MG63 (cell line): ENCODE measurements at regions not wholly inside any gene's neighbourhood (a gene's known extent, or its start where the extent isn't known, plus 50 kb on each side); places are given as distances from the start of the nearest gene placed in this dataset.

ENCODE experiments used
- DNase-seq: peaks from one replicate; pipeline ENCODE4 v3.0.0-alpha.2; 2020
- H3K27me3 ChIP-seq: fragments of 250-450 bp; sonication (Bioruptor Pico); 2 replicates; pipeline ENCODE4 v1.5.1; 2020; ENCODE audit warnings: mild to moderate bottlenecking, moderate library complexity
- H3K36me3 ChIP-seq: fragments of 250-450 bp; sonication (Bioruptor Pico); 2 replicates; pipeline ENCODE4 v1.5.1; 2020; ENCODE audit warnings: mild to moderate bottlenecking, moderate library complexity
- H3K4me3 ChIP-seq: fragments of 250-450 bp; sonication (Bioruptor Pico); 2 replicates; pipeline ENCODE4 v1.5.1; 2020; ENCODE audit warnings: mild to moderate bottlenecking, moderate library complexity
- H3K9me3 ChIP-seq: fragments of 250-450 bp; sonication (Bioruptor Pico); 2 replicates; pipeline ENCODE4 v1.5.1; 2020; ENCODE audit warnings: mild to moderate bottlenecking, moderate library complexity

DNA sequence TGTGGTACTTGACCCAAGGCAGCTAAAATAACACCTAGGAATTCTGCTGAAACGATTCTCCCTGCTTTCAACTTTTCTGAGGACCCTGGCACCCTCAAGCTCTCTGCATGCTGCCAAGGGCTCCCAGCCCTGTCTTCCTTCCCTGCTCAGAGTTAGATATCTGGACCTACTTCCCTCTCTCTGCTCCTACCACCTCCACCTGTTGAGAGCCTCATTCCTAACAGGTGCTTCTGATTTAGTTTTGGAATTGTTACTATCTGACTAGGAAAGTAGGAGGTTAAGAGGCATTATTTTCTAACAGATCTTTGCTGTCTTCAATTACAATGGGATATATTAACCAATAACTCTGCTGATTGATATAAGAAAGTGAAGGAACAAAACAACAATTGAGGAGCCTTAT is 253.8 kb downstream of the FZD1 start:
- H3K27me3 ChIP-seq, result no peaks in the 10 kb centered on the region

DNA sequence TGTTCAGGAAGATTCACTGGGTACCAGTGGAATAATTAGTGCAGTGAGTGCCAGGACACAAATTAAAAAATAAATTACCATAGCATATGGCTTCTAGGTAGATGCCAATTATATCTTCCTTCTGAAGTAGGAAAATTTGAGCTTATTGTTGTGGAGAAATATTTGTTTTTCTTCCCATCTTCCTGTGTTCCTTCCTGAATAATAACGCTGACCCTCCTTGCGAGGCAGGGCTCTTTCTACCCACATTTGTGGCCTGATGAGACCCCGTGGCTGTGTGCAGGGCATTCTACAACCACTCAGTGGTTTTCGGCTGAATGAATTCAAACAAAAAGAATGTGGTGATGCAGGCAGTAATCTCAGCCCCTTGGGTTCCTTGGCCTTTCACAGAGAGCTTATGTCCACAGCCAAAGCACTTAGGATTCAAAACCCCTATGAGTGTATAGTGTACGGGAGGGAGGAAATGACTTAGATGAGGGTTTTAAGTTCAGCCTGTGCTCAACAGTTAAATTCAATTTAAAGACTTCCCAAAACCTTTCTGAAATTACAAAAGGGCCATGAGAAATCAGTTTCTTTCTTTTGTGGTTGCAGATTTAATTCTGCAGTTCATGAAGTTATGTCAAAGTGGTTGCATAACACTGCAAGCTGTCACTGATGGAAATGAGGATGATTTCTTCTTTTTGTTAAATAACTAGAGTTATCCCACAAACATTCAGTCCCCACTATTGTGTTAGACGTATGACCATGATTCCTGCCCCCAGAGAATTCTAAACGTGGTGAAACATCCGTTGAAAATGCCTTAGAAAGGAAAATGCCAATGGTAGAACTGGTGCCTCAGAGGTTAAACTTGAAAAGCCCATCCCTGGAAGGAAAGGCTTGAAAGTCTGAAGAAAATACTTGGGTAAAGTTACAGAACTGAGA is 255.3 kb downstream of the FZD1 start:
- Histone ChIP-seq H3K4me3 (no peak overlapping the region), H3K9me3 (no peaks in the 10 kb centered on the region), H3K36me3 (no peaks in the 10 kb centered on the region), H3K27me3 (no peaks in the 10 kb centered on the region)
- DNase-seq, result no peak

More for the DNA sequence above, 253.8 kb downstream of the FZD1 start:
- Histone ChIP-seq H3K36me3 (no peaks in the 10 kb centered on the region), H3K4me3 (no peak overlapping the region), H3K9me3 (no peaks in the 10 kb centered on the region)
- DNase-seq, result no peak

DNA sequence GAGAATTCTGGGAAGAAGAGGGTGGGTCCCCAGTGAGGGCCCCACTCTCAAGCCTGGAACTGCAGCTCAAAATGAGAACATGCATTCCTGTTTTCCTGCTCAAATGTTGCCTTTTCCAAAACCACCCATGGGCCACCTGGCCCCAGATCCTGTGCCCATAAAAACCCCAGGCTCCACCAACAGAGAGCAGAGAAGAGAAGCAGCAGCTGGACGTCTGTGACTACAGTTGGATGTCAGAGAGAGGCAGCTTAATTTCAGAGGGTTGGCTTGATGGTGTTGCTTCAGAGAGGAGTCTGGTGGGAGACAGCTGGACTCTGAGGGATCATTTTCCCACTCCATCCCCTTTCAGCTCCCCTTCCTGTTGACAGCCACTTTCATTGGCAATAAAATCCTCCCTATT is 256.4 kb downstream of the FZD1 start:
- Histone ChIP-seq H3K4me3 (no peak overlapping the region), H3K36me3 (no peaks in the 10 kb centered on the region), H3K27me3 (no peaks in the 10 kb centered on the region), H3K9me3 (no peaks in the 10 kb centered on the region)
- DNase-seq, result no peak

DNA sequence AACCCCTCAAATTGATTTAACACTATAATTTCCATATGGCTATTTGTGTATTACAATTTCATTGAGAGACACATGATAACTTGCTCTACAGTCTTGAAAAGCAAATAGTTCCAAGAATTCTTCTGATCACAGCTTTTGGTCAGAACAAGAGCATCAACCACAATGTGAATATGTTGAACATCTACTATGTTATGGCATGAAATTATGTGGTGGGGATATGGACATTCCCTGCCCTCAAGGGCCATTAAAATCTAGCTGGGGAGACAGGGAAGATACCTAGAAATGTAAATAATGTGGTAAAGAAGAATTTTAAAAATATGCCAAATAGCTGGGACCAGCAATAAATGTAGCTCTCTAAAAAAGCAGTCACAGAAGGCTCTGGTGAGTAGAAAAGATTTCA is 262.2 kb downstream of the FZD1 start:
- Histone ChIP-seq H3K4me3 (no peak overlapping the region), H3K36me3 (no peaks in the 10 kb centered on the region)

DNA sequence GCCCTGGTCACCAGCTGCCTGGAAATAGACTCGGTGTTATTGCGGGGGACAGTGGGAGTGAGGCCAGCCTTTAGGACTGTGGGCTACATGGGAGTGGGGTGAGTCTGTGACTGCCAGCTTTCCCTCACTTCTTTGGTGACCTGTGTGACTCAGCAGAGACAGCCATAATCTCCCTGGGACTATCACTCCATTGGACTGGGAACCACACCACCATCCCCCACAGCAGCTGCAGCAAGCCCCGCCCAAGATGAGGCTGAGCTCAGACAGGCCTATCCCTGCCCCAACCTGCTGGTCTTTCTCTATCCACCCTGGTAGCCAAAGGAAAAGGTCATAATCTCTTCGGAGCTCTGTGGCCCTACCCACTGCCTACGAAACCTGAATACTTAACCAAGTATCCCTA is 263.2 kb downstream of the FZD1 start:
- Histone ChIP-seq H3K4me3 (no peak overlapping the region), H3K9me3 (no peaks in the 10 kb centered on the region), H3K36me3 (no peaks in the 10 kb centered on the region), H3K27me3 (no peaks in the 10 kb centered on the region)
- DNase-seq, result no peak

More for the DNA sequence above, 262.2 kb downstream of the FZD1 start:
- Histone ChIP-seq H3K27me3 (no peaks in the 10 kb centered on the region), H3K9me3 (no peaks in the 10 kb centered on the region)
- DNase-seq, result no peak

DNA sequence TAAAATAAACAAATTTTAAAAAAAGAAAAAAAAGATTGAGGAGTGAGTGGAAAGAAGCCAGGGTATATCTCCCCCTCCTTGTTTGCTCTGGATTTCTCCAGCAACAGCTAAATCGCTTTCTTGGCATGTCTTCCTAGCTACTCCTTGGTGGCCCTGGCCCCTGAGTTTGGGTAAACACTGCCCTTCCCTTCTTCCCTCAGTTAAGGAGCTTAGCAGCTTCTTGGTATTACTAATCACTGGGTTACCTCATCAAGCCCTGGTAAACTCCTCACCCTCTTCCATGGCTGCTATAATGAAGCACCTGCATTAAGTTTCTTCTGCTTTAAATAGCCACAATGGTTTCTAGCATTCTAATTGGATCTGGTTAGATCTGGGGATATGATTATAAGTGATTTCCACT is 269.8 kb downstream of the FZD1 start:
- no peak for DNase-seq
- Histone ChIP-seq H3K4me3 (no peak overlapping the region), H3K9me3 (no peaks in the 10 kb centered on the region), H3K27me3 (no peaks in the 10 kb centered on the region), H3K36me3 (no peaks in the 10 kb centered on the region)

DNA sequence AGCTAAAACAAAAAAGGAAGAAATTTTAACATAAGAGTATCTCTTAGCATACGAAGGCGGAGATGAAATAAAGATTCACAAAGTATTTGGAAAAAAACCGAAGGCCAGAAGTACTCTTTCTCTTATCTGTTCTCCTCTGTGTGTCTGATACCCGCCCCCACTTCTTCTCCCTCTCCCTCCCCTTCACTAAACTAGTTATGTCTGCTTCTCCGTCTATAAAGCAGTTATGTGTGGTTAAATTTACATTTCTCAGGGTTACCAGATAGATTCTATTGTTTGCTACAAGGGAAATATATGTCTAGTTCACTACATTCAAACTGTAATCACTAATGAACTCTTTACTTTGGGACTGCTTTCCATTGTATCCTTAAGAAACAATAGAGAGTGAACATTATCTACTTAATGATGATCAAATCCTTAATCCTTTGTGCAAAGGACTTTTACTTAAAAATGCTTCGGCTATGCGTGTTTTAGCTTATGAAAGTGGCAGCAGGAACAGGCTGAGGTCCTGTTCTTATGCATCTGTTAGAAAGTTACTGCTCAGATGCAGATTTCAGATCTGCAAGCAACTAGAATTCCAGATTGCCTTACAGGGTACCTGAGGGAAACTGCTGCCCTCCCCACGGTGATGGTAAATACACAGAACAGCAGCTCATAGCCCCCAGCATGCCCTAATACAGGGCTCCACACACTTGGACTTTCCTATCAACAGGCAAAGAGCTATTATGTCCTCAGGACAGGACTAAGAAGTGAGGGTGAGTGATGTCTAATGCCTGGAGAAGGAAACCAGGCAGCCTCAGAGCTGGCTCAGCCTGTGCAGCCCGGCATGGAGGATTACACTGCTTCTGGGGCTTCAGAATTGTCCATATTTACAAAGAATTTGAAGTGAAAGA is 273.3 kb downstream of the FZD1 start:
- no peaks in the 10 kb centered on the region for H3K36me3 ChIP-seq

DNA sequence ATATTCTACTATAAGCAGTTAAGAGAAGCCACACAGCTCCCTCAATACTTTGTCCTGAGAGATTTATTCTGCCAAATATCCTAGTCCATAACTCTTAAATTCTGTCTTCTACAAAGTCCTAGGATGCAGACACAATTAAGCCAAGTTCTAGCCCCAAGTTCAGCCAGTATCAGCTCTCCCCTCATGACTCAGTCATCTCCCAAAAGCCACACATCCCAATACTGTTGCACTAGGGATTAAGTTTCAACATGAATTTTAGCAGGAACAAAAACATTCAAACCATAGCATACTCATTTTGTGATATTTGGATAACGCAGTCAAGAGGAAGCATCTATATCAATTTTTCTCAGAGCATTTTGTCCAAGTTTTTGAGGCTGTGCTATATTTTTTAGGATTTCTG is 277.4 kb downstream of the FZD1 start:
- no peaks in the 10 kb centered on the region for H3K27me3 ChIP-seq
- no peak for DNase-seq
- H3K4me3 ChIP-seq, result no peak overlapping the region
- H3K36me3 ChIP-seq, result no peaks in the 10 kb centered on the region
- H3K9me3 ChIP-seq, result no peaks in the 10 kb centered on the region

More for the DNA sequence above, 273.3 kb downstream of the FZD1 start:
- H3K4me3 ChIP-seq, result no peak overlapping the region
- H3K9me3 ChIP-seq, result no peaks in the 10 kb centered on the region
- DNase-seq, result no peak
- H3K27me3 ChIP-seq, result no peaks in the 10 kb centered on the region

DNA sequence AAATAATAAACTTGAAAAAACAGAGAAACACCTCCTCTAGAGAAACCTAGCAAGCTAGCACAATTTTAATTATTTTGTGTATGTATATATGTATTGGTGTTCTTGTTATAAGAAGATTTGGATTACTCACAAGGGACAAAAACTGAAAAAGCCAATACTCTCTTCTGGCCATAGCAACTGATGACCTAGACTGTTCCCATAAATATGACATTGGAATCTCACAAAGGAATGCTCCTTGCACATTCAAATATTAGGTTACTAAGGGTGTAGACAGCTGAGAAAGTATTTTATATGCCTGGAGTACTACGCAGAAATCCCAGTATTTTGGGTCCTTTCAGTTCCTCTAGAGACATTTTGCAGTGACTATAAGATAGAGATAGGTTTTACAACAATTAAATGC is 279.4 kb downstream of the FZD1 start:
- Histone ChIP-seq H3K27me3 (no peaks in the 10 kb centered on the region), H3K36me3 (no peaks in the 10 kb centered on the region), H3K4me3 (no peak overlapping the region), H3K9me3 (no peaks in the 10 kb centered on the region)
- no peak for DNase-seq

DNA sequence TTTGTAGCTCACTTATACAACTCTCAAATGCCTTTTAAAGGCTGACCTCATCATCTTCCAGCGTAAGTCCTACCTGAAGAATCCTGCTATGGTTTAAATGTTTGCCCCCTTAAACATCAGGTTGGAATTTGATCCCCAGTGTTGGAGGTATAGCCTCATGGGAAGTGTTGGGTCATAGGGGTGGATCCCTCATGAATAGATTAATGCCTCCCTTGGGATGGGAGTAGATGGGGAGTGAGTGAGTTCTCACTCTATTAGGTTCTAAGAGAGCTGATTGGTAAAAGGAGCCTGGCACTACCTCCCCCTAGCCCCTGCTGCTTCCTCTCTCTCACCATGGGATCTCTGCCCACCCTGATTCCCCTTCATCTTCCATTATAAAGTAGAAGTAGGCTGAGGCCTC is 285.6 kb downstream of the FZD1 start:
- H3K9me3 ChIP-seq, result no peaks in the 10 kb centered on the region
- no peaks in the 10 kb centered on the region for H3K27me3 ChIP-seq
- no peak overlapping the region for H3K4me3 ChIP-seq
- DNase-seq, result no peak
- no peaks in the 10 kb centered on the region for H3K36me3 ChIP-seq

DNA sequence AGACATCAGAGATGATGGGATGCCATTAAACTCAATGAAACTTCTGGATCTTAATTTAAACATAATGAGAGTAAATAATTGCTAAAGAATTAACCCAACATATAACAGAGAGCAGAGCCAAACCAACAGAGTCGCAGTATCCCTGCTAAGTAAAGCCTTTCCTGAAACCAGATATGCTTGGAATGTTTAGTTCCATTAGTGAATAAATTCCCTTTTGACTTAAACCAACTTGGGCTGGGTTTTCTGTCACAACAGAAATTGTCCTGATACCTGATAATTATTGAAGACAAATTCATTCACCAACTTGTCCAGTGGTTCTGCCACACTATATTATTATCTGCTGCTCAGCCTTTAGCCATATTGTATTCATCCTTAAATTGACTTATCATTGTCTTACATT is 286.7 kb downstream of the FZD1 start:
- Histone ChIP-seq H3K27me3 (no peaks in the 10 kb centered on the region), H3K9me3 (no peaks in the 10 kb centered on the region), H3K36me3 (no peaks in the 10 kb centered on the region), H3K4me3 (no peak overlapping the region)
- no peak for DNase-seq

DNA sequence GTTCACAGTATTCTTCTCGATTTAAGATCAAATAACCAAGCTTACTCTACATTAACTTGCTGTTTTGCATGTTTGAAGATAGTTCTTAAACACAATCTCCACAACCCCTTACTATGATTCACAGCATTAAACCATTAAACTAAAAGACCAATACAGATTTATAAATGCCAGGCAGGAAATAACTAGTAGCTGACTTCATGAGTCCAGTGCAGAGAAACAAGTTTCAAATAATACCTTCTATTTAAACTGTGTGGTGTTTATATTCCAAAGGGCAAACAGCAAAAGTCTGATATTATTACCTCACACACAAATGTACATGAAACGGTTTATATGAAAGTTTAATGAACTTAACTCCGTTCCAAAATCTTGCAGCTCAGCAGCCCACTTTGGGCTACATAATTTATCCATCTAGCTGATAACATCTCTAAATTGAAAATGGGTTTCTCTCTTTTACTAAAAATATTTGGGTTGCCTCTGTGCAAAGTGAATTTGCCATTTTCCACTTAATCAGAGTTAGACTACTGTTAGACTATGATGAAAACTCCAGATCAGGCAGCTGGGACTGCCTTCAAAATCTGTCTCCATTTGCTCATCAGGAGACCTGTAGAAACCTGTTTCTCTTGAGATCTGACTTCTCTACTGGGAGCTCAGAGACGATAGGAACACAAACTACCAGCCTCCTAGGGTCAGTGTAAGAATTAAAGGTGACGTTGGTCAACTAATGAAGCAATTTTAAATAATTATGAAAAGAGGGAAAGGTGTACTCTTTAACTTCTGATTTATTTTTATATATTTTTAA is 287.3 kb downstream of the FZD1 start:
- Histone ChIP-seq H3K9me3 (no peaks in the 10 kb centered on the region), H3K27me3 (no peaks in the 10 kb centered on the region), H3K4me3 (no peak overlapping the region), H3K36me3 (no peaks in the 10 kb centered on the region)
- DNase-seq, result no peak

DNA sequence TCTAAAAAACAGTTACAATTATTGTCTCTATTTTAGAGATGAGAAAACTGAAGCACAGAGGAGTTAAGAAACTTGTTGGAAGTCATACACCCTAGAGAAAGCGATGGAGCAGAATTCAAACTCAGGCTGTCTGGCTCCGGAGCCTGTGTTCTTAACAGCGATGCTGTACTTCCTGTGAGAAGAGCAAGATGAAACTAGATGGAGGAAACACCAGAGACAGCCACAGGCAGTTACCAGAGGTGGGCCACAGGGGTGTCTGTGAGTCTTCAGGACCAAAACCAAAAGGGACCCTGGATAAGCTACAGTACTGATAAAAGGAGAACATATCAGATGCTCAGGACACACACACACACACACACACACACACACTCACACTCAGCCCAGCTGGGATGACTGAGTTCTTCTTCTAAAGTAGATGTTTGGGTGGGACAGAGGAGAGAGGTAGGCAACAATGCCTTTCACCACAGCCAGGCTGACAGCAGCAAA is 289.2 kb downstream of the FZD1 start:
- DNase-seq, result no peak
- no peaks in the 10 kb centered on the region for H3K27me3 ChIP-seq
- H3K4me3 ChIP-seq, result no peak overlapping the region
- no peaks in the 10 kb centered on the region for H3K36me3 ChIP-seq
- no peaks in the 10 kb centered on the region for H3K9me3 ChIP-seq

DNA sequence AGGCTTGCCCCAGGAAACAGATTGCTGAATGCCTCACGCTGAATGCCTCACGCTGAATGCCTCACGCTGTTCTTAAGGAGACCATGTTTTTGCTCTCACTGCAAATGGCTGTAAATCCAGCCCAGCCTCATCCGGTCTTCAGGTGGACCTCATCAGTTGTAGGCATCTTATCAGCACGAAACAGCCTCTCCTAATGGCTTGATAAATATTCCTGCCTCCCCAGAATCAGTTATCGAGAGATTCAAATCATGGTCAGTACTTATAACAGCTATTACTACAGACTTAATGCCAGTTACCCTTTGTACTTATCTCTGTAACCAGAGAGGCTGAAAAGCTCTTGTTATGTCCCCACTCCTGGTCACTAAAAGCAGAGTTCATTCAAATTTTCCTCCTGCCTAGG is 290.6 kb downstream of the FZD1 start:
- no peaks in the 10 kb centered on the region for H3K36me3 ChIP-seq
- H3K27me3 ChIP-seq, result no peaks in the 10 kb centered on the region
- DNase-seq, result no peak
- H3K9me3 ChIP-seq, result no peaks in the 10 kb centered on the region
- H3K4me3 ChIP-seq, result no peak overlapping the region

DNA sequence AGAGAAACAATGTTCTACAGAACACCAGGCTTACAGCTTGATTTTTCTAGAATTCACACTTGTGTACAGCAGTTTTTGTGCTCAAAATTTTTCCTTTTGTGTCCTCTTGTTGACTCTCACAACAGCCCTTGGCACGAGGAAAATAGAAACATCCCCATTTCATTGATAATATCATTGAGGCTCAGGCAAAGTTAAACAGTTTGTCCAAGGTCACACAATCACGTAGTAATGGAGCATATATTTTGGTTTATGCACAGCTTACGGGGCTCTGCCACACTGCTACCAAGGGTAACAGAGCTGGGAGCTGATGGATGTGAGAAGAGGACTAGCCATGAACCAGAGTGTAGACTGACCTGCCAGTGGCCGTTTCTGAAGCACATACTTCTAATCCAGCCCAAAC is 292.0 kb downstream of the FZD1 start:
- Histone ChIP-seq H3K9me3 (no peaks in the 10 kb centered on the region), H3K36me3 (no peaks in the 10 kb centered on the region), H3K27me3 (no peaks in the 10 kb centered on the region), H3K4me3 (no peak overlapping the region)
- no peak for DNase-seq

DNA sequence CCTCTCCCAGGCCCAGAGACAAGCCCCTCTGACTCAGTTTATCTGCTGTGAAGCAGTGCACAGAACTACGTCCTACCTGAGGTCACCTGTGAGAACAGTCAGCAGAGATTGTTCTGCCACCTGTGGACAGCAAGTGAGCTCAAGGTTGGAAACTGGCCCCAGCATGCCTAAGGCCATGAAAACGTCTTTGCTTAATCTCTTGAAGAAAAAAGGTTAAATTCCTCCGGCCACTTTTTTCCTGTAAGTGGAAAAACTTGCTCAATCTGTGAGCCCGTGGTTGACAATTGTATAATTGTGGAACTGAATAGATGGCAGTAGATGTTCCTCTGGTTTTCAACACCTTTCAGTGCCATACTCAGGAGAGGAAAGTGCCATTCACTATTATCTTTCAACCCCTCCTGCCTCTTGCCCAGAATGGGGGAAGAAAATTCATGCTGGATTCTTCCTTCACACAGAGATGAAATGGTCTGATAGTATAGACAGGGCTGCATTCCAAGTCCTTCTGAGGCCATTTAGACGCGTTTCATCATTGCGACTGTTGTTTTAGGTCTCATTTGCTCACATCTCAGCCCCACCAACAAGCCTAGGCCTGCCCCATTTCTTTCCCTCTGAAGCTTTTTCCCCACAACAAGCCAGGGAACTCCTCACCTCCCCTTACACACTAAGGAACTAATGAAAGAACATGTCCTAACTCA is 292.9 kb downstream of the FZD1 start:
- Histone ChIP-seq H3K36me3 (no peaks in the 10 kb centered on the region), H3K27me3 (no peaks in the 10 kb centered on the region), H3K4me3 (no peak overlapping the region), H3K9me3 (no peaks in the 10 kb centered on the region)
- no peak for DNase-seq
